Skeletal muscle cell (primary cell): ENCODE measurements at regions not wholly inside any gene's neighbourhood (a gene's known extent, or its start where the extent isn't known, plus 50 kb on each side); places are given as distances from the start of the nearest gene placed in this dataset.

Source experiments
- DNase-seq: peaks from one replicate; pipeline ENCODE4 v3.0.0-alpha.2; 2010; ENCODE audit warnings: low read depth
- H3K4me3 ChIP-seq: 2 replicates; pipeline ENCODE4 v1.5.1; 2011; ENCODE audit warnings: low read depth, mild to moderate bottlenecking, control low read depth, low read length, moderate library complexity

DNA sequence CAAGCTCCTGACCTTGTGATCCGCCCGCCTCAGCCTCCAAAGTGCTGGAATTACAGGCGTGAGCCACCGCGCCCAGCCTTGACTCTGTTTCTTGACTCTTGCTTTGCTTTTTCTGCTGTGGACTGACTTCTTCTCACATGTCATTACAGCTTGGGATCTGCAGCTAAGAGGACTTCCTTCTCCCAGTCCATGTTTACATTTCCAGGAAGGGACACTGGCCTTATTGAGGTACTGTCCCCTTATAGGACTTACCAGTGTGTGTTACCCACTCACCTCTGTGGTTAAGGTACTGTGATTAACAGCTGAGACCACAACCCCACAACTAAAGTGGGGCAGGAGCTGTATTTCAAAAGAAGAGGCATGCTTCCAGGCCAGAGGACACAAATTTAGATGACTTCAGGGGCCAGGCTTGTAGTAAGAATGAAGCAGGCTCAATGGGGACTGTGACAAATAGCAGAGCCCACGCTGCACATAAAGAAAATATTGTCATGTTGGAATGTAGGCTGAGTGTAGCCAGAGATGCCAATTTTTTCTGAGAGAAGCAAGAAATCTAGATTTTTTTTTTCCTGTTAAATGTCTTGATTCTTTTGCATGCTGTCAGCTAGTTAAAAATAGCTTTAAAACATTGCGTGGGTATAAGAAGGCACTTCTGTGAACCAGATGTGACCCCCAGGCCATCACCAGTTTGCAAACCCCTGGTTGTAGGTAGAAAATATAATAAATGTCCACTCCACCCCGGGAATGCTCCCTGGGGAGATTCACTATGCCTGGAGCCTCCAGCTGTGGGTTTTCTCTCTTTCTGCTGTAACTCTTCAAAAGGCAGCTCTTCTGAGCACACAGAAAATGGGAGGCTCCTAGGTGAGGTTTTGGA lies 75.0 kb downstream of the PTPDC1 start:
- H3K4me3 ChIP-seq, result no peak overlapping the region

DNA sequence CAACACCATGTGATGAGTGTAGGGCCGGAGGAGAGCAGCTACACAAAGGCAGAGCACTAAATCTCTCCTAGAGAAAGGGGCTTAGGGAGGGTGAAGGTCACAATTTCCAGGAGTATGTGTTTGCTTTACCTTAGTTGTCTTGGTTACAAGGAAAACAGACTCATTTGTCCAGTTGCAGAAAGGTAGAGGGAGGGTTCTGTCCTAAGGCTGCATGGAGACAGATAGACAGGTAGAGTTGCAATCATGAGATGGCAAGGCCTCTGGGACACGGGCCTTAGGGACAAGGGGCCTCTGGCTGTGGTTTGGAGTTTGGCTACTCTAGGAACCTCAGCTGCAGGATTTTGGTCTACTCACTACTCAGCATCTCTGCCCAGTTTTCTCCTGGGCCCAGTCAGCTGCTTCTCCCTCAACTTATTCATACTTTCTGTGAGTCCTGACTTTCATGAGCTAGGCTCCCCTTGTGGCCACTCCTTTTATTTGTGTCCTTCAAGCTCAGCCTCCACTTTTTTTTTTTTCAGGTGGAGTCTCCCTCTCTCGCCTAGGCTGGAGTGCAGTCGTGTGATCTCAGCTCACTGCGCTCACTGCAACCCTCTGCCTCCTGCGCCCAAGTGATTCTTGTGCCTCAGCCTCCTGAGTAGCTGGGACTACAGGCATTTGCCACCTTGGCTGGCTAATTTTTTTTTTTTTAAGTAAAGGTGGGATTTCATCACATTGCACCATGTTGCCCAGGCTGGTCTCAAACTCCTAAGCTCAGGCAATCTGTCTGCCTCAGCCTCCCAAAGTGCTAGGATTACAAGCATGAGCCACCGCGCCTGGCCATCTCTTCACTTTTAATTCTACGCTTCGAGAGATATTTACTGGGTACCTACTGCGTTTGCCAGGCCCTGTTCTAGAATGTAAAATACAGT lies 76.6 kb downstream of the PTPDC1 start:
- DNase-seq, result no peak
- no peak overlapping the region for H3K4me3 ChIP-seq

More for the DNA sequence above, 75.0 kb downstream of the PTPDC1 start:
- DNase-seq, result no peak

DNA sequence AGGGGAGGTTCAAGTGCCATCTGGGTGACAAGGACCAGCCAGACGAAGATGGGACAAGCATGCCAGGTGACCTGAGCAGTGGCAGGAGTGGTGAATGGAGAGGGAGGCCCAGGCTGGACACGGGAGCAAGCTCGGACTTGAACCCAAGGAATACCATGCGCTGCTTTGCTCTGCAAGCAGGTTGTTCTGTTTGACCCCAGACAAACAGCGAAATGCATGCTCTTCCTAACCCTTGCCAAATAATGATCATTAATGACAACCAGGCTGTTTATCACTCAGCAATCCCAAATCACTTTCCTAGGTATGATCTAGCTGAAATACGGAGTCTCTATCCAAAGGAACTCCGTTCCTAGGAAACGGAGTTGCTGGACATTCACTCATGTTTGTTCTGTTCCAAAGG lies 77.4 kb downstream of the PTPDC1 start:
- H3K4me3 ChIP-seq, result no peak overlapping the region
- DNase-seq, result no peak

DNA sequence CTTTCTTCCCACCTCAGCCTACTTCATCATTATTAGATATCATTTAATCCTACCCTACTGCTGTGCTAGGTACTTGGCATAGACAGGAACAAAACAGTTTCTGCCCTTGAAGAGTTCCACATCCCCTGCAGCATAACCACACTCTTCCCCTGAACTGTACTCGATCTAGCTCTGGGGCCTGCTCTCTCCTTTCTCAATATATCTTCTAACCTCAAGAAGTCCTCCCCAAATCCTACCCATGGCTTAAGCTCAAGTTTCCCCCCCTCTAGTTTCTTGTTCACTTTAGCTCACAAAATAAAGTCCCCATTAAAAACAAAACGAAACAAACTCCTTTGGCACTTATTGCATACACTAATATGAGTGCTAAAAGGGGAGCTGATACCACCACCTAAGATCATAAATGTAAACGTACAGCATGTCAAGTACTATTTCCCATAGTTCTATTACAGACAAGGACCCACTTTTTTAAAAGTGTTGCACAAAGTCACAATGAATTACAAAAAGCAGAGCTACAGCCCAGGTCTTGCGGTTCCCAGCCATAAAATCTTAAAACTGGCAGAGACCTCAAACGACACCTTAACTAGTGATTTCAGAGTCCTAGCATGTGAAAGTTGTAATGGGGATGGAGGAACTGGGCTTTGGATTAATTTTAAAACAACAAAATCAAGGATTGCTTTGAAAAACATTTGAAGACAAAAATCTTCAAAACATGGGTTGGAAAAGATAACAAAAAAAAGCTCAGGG lies 80.7 kb downstream of the PTPDC1 start:
- no peak overlapping the region for H3K4me3 ChIP-seq
- no peak for DNase-seq

DNA sequence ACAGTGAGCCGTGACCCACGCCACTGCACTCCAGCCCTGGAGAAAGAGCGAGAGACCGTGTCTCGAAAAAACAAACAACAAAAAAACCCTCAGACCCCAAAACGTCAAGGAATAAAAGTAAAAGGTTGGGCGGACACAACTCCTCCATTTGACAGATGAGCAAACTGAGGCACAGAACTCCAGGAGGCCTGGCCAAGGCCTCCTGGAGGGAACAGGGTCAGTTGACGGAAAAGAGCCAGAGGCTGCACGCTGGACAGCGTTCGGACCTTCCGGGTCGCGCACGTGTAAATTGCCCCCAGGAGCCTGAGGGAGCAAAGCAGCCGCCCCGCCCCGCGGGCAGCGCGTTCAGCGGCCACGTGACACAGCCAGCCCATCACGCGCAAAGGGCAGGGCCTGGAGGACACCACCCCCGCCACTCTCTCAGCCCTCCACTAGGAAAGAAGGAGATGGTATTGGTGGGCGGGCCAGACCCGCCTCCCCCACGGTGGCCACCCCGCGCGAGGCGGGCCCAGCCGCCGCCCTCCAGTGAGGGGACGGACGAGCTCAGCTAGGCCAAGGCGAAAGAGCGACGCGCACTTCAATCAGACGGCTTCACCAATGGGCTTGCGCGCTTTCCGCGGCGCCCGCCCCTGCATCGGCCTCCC lies 81.5 kb downstream of the PTPDC1 start:
- peak; percentile 99 for DNase-seq
- H3K4me3 ChIP-seq, result peak overlapping the region; percentile 75

DNA sequence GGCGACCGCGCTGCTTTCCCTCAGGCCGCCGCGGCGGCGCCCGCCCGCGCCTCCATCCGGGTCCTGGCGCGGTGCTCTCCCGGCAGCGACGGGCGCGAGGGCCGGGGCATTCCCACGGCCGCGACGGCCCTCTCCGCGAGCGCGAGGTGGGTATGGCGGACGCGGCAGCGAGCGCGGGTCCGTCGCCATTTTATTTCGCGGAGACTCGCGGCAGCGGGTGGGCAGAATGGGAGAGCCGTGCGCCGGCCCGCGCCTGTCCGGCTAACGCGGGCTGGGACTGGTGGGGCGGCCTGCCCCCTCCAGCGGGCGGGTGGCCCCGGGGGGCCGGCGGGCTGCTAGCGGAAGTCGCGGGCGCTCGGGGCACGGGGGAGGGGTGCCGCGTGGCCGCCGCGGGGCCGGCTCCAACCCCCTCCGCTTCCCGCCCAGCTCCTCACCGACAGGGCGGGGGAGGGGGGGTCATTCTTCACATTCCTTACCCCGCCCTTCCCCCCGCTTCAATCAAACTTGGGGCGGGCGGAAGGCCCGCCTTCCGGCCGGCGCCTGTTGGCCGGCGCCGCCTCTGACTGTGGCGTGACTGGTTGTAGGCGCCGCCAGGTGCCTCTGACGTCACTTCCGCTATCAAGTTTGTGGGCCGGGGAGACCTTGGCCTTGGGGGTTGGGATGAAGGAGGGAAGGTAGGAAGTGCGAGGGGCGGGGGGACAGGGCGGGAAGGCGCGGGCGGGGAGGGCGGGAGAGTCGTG lies 82.1 kb downstream of the PTPDC1 start:
- peak; percentile 98 for DNase-seq
- H3K4me3 ChIP-seq, result peak overlapping the region; percentile 75

DNA sequence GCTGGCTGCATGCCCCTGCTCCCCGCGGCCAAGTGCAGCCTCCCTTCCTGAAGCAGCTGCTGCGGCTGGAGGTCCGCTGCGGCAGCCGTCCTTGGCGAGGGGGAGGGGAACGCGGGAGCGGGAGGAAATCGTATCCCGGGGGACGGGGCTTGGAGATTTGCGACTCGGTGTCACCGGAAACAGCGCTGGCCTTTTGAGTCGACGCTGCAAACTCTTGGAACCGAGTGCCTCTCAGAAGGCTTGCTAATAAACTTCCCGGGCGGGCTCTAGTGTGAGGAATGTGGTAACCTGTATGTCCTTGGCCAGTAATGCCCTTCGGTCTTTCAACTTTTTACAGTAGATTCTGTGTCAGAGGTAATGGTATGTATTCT lies 82.7 kb downstream of the PTPDC1 start:
- no peak for DNase-seq
- H3K4me3 ChIP-seq, result peak overlapping the region; percentile 75

DNA sequence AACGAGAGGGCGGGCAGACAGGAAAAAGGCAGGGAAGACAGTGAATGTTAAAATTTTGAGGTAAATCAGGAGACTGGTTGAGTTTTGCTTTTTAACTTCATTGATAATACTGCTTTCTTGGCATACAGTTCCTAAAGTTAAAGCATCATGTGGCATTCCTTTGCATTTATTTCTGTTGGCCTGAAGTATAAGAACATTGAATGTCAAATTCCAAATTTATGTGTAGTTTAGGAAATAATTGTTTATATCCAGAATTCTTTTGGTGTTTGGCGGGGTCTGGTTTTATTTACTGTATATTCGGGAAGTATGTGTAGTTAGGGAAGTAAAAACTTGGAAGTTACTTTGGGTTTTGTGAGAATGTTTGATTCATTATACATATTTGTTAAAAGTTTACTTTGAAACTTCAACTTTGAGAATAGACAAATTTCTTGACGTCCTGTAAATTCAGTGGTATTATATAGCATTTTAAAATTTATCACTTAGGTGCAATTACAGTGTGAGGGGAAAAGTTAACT lies 83.2 kb downstream of the PTPDC1 start:
- peak overlapping the region; percentile 75 for H3K4me3 ChIP-seq
- no peak for DNase-seq

DNA sequence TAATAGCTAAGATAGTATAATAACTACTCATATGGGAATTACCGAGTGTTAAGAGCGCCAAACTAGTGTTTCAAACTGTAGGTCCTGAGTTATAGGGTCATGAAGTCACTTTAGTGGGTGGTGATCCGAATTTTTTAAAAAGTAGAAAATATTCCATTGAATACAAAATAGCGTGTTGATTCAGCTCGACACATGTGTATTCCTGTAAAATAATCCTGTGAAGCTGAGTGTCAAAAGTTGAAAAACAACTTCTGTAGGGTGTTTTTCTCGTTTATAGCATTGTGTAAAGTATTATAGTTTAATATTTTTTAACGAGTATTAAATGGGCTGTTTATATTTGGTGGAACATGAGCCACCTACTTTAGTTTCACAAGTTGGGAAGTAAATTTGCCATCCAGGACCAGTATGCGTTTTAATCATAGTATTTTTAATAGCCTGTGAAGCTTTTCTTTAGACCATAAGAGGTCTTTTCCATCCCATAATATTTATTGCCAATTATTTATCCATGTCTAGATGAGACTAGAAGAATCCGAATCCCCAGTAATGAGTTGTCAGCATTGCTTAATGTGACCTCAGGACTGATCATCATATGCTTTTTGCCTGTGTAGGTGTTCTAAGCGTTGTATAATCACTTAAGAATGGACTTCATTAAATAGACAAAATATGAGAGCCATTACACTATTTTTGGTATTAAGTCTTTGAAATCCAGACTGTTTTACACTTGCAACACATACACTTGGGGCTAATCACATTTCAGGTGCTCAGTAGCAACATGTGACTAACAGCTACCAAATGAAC lies 84.1 kb downstream of the PTPDC1 start:
- H3K4me3 ChIP-seq, result peak overlapping the region; percentile 75
- DNase-seq, result no peak

DNA sequence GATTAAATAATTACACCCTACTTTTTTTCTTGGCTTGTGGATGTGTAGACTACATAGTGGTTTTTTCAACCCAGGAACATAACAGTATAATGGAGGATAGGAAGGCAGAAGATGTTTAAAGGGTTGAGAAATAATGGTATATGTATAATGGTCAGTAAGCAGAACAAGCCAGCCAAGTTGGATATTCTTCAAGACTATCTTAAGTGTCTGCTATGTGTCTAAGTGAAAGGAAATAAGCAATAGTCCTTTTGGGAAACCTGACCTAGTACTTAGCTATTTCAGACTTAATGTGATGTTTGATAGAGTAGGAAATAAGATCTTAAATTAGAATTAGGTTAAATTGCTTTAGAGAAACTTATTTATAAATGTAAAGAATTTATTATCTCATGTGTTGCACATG lies 85.7 kb downstream of the PTPDC1 start:
- H3K4me3 ChIP-seq, result peak overlapping the region; percentile 75
- DNase-seq, result no peak

DNA sequence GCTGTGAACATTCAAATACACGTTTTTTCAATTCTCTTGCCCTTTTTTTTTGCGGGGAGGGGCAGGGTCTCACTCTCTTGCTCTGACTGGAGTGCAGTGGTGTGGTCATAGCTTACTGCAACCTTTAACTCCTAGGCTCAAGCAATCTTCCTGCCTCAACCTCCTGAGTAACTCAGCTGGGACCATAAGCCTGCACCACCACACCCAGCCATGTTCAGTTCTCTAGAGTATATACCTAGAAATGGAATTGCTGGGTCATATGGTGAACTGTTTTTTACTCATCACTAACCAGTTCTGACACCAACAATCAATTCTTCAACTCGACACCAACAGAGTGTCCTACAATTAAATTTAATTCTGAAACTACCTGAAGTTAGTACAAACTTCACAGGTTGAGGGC lies 85.5 kb upstream of the ZNF169 start:
- DNase-seq, result no peak
- no peak overlapping the region for H3K4me3 ChIP-seq

DNA sequence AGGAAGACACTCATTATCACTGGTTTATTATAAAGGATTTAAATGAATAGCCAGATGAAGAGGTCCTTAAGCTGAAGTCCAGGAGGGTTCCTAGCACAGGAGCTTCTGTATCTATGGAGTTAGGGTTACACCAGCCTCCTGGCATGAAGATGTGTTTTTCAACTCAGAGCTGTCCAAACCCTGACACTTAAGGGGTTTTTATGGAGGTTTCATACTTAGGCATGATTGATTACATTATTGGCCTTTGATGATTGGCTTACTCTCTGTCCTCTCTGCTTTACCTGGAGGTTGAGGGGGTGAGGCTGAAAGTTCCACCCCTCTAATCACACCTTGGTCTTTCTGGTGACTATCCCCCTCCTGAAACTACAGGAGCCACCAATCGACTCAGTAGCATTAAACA lies 84.9 kb upstream of the ZNF169 start:
- no peak overlapping the region for H3K4me3 ChIP-seq
- DNase-seq, result no peak

DNA sequence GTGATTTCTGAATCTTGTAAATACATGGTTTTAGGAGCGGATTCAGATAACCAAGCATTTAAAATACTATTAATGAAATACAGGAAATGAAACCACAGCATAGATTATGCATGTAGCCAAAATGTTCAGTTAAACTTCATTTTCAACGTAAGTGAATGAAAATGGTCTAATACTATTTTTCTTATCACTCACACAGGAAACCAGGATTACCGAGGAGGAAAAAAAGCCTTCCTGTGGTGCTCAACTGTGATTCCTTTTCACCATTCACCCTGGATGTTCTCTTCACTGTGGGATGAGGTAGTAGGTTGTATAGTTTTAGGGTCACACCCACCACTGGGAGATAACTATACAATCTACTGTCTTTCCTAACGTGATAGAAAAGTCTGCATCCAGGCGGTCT lies 83.4 kb upstream of the ZNF169 start:
- H3K4me3 ChIP-seq, result no peak overlapping the region
- no peak for DNase-seq

DNA sequence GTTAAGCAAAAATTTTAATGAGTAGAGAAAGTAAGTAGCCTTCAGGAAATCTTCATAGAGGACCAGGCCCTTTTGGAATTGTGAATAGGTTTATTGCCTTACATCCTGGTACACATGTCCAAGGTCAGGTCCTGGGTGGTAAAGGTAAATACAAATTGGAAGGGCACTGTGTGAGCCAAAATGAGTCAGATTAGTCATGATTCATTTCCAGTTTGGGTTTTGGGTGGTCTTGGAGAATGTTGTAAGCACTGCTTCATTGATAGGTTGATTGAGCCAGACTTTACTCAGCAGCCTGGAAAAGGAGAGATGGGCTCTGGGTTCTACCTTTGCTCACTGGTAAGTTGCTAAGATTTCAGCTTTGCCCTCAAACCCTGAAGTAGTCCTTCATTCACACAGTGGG lies 82.5 kb upstream of the ZNF169 start:
- H3K4me3 ChIP-seq, result no peak overlapping the region
- DNase-seq, result no peak

DNA sequence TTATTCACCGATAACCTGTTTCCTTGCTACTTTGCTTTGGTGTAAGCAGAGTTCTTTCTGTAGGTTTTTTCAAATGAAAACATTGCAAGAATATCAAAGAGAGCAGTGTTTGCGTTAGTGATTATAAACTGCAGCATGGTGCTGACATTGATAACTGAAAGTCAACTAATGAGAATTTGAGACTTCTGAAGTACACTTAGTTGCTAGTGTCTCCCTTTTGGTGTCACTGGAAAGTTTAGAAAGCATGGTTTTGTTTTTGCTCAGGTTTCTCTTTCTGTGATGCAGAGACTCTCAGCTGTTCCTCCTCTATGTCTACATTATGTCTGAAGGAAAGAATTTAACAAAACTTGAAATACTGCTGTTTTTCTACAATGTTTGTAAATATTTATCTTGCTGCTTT lies 80.2 kb upstream of the ZNF169 start:
- no peak overlapping the region for H3K4me3 ChIP-seq
- DNase-seq, result no peak

DNA sequence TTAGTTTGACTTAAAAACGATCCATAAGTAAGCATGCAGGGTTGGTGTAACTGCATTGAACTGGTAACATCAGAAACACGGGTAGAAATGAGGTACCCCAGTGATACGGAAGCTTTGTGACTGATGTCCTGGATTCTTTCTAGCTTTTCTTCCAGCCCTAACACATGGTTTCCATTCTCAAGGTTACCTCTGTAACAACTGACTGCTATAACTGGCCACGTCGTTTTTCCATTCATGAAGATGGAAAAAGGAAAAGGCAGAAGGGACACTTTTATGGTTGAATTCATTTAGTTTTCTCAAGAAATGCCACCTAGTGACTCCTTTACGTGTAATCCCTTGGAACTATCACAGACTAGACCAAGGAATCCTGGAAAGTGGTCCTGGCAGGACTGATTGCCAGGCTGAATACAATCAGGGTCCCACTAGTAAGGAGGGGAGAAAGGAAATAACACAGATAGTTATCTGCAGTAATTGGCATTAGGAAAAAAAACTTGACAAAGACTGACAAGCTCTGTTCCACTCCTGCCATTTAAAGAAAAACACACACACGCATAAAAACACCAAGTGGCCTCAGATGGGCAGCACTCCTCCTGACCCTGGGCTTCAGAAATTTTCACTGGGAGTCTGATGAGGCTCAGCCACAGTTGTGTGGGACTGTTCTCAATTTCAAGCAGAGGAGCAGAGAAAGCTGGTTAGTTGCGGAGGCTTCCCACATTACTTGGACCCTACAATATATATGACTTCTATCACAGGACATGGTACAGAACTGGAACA lies 77.5 kb upstream of the ZNF169 start:
- DNase-seq, result no peak
- no peak overlapping the region for H3K4me3 ChIP-seq

DNA sequence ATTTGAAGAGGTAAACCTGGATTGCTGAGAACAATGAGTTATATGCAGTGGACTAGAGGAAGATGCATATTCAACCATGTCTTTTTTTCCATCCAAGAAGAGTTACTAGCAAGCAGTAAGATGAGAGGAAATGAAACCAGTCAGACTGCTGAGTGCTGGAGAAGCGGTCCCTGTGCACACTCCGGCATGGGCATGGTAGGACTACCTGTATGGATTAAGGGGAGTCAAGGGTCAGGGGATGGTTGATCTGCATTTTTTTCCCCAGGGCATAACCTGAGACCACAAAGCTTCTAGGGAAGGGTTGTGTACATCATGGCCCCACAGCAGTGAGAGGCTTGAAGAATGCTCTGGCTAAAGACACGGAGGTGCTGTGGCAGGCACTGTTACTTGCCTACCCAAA lies 76.6 kb upstream of the ZNF169 start:
- H3K4me3 ChIP-seq, result no peak overlapping the region
- no peak for DNase-seq
